ENCODE measurements at regions not wholly inside any gene's neighbourhood (a gene's known extent, or its start where the extent isn't known, plus 50 kb on each side); places are given as distances from the start of the nearest gene placed in this dataset.

GRCh38 chrX:46218373-46218772 lies 326.8 kb downstream of the ZNF674 start:
- TF ChIP-seq CTCF (IDR thresholded peaks at IDR 0.05; ENCODE audit: low read length) = no peak
- no peak for TF ChIP-seq EZH2 (IDR thresholded peaks at IDR 0.05; ENCODE audit: borderline replicate concordance, low read length)

All from OCI-LY1 (cell line).